IgD-negative memory B cell (primary cell): ENCODE measurements at regions not wholly inside any gene's neighbourhood (a gene's known extent, or its start where the extent isn't known, plus 50 kb on each side); places are given as distances from the start of the nearest gene placed in this dataset.
"Not testable (repeated sequence)": the region's sequence is repeated elsewhere in the genome, so short reads cannot be mapped to it uniquely, and the experiment has no call there.

Experiments used
- H3K27ac Mint-ChIP-seq, 3 donors: one replicate each; pipeline ENCODE4 v1.8.0; 2020 to 2022; ENCODE audit warnings: mild to moderate bottlenecking in 3 of 3, mixed read lengths in 3 of 3, moderate library complexity in 1 of 3
- H3K27me3 Mint-ChIP-seq: one replicate; pipeline ENCODE4 v1.8.0; 2021; ENCODE audit warnings: mixed read lengths
- H3K36me3 Mint-ChIP-seq: one replicate; pipeline ENCODE4 v1.8.0; 2020; ENCODE audit warnings: mild to moderate bottlenecking, mixed read lengths
- H3K4me1 Mint-ChIP-seq, 3 donors: one replicate each; pipeline ENCODE4 v1.8.0; 2020 to 2022; ENCODE audit warnings: mixed read lengths in 3 of 3, mild to moderate bottlenecking in 1 of 3
- H3K4me3 Mint-ChIP-seq, 4 donors: one replicate each; pipeline ENCODE4 v1.8.0; 2020 to 2022; ENCODE audit warnings: mild to moderate bottlenecking in 4 of 4, mixed read lengths in 4 of 4, moderate library complexity in 3 of 4
- H3K9me3 Mint-ChIP-seq, 3 donors: one replicate each; pipeline ENCODE4 v1.8.0; 2020 to 2021; ENCODE audit warnings: mixed read lengths in 3 of 3, mild to moderate bottlenecking in 1 of 3

DNA sequence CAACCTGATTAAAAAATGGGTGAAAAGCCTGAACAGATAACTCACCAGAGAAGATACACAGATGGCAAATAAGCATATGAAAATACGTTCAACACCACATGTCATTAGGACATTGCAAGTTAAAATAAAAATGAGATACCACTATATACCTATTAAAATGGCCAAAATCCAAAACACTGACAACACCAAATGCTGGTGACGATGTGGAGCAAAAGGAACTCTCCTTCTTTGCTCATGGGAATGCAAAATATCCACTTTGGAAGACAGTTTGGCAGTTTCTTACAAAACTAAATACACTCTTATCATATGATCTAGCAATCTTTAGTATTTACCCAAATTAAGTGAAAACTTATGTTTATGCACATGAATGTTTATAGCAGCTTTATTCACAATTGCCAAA is 100.5 kb upstream of the ARID1B start:
- Mint-ChIP-seq H3K4me3 (no peak overlapping the region), H3K4me1 (peaks cover 12 to 21% (median 17%) of the 10 kb centered on the region in 3 donors), H3K27me3 (no peaks in the 10 kb centered on the region), H3K27ac (no peak overlapping the region), H3K9me3 (peaks cover 6 to 15% (median 7%) of the 10 kb centered on the region in 3 donors), H3K36me3 (peaks cover 5% of the 10 kb centered on the region)

DNA sequence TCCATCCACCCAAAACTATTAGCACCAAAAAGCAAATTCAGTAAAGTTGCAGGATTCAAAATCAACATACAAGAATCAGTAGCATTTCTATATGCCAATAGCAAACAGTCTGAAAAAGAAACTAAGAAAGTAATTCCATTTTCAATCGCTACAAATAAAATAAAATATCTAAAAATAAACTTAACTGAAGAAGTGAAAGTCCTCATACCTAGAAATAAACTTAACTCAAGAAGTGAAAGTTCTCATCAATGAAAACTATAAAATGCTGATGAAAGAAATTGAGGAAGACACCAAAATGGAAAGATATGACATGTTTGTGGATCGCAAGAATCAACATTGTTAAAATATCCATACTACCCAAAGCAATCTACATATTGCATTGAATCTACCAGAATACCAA is 103.0 kb upstream of the ARID1B start:
- H3K36me3 Mint-ChIP-seq: peaks cover 5% of the 10 kb centered on the region
- peaks cover 12 to 21% (median 17%) of the 10 kb centered on the region in 3 donors for H3K4me1 Mint-ChIP-seq
- H3K27me3 Mint-ChIP-seq: no peaks in the 10 kb centered on the region
- peak overlapping the region in 2 of 3 donors; percentile 8 to 39 for H3K27ac Mint-ChIP-seq
- peak overlapping the region in 2 of 4 donors; percentile 32 to 58 for H3K4me3 Mint-ChIP-seq
- H3K9me3 Mint-ChIP-seq: peaks cover 6 to 15% (median 7%) of the 10 kb centered on the region in 3 donors

DNA sequence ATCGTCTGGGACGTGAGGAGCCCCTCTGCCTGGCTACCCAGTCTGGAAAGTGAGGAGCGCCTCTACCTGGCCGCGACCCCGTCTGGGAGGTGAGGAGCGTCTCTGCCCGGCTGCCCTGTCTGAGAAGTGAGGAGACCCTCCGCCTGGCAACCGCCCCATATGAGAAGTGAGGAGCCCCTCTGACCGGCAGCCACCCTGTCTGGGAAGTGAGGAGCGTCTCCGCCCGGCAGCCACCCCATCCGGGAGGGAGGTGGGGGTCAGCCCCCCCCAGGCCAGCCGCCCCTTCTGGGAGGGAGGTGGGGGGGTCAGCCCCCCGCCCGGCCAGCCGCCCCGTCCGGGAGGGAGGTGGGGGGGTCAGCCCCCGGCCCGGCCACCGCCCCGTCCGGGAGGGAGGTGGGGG is 107.1 kb upstream of the ARID1B start:
- H3K27me3 Mint-ChIP-seq, H3K9me3 Mint-ChIP-seq, H3K36me3 Mint-ChIP-seq, H3K4me3 Mint-ChIP-seq, H3K27ac Mint-ChIP-seq: not testable (repeated sequence)
- H3K4me1 Mint-ChIP-seq: peaks cover 11 to 17% (median 14%) of the 10 kb centered on the region in 3 donors

DNA sequence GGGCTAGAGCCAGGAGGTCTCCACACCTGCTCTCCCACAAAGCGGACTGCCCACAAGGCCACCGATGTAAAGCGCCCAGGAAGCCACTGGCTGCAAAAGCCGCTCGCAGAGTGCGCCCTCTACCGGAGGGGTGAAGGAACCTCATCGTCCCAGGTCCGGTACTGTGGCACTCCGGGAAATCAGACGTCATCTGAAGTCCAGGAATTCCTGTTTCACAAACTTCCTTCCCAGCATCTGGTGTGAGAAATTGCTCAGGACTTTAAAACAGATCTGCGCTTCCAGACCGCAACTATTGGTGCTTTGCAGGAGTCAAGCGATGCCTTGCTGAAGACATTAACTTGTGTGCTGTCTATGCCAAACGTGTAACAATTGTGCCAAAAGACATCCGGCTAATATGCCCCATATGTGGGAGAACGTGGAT is 115.1 kb upstream of the ARID1B start:
- H3K27me3 Mint-ChIP-seq: peaks cover 4% of the 10 kb centered on the region
- no peak overlapping the region for H3K27ac Mint-ChIP-seq
- peak overlapping the region in 1 of 4 donors; percentile 46 for H3K4me3 Mint-ChIP-seq
- peaks cover 6 to 11% (median 10%) of the 10 kb centered on the region in 3 donors for H3K4me1 Mint-ChIP-seq
- H3K9me3 Mint-ChIP-seq: no peaks in the 10 kb centered on the region
- peaks cover 5% of the 10 kb centered on the region for H3K36me3 Mint-ChIP-seq

DNA sequence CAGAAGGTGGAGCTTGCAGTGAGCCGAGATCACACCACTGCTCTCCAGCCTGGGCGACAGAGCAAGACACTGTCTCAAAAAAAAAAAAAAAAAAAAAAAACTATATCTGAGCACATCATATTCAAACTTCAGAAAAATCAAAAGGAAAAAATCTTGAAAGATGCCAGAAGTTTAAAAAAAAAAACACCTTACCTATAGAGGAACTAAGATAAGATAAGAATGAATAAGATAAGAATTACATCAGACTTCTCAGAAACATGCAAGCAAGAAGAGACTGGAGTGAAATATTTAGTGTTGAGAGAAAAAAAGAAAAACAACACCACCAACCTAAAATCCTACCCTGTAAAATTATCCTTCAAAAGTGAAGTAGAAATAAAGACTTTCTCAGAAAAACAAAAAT is 116.8 kb upstream of the ARID1B start:
- no peaks in the 10 kb centered on the region for H3K9me3 Mint-ChIP-seq
- peaks cover 5% of the 10 kb centered on the region for H3K36me3 Mint-ChIP-seq
- H3K4me1 Mint-ChIP-seq: peaks cover 6 to 11% (median 10%) of the 10 kb centered on the region in 3 donors
- no peak overlapping the region for H3K27ac Mint-ChIP-seq
- H3K27me3 Mint-ChIP-seq: peaks cover 2% of the 10 kb centered on the region
- no peak overlapping the region for H3K4me3 Mint-ChIP-seq

DNA sequence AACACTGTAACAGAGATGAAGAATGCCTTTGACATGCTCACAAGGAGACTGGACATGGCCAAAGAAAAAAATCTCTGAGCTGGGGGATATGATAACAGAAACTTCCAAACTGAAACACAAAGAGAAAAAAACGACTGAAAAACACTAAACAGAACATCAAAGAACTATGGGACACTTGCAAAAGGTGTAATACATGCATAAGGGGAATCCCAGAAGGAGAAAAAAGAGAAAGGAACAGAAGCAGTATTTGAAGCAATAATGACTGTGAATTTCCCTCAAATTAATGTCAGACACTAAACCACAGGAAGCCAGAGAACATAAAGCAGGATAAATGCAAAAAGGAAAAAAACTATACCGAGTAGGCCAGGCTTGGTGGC is 117.4 kb upstream of the ARID1B start:
- no peak overlapping the region for H3K4me3 Mint-ChIP-seq
- peak overlapping the region in 1 of 3 donors; percentile 79 for H3K27ac Mint-ChIP-seq
- H3K27me3 Mint-ChIP-seq: peaks cover 2% of the 10 kb centered on the region
- H3K4me1 Mint-ChIP-seq: peaks cover 6 to 11% (median 10%) of the 10 kb centered on the region in 3 donors
- peaks cover 5% of the 10 kb centered on the region for H3K36me3 Mint-ChIP-seq
- no peaks in the 10 kb centered on the region for H3K9me3 Mint-ChIP-seq

DNA sequence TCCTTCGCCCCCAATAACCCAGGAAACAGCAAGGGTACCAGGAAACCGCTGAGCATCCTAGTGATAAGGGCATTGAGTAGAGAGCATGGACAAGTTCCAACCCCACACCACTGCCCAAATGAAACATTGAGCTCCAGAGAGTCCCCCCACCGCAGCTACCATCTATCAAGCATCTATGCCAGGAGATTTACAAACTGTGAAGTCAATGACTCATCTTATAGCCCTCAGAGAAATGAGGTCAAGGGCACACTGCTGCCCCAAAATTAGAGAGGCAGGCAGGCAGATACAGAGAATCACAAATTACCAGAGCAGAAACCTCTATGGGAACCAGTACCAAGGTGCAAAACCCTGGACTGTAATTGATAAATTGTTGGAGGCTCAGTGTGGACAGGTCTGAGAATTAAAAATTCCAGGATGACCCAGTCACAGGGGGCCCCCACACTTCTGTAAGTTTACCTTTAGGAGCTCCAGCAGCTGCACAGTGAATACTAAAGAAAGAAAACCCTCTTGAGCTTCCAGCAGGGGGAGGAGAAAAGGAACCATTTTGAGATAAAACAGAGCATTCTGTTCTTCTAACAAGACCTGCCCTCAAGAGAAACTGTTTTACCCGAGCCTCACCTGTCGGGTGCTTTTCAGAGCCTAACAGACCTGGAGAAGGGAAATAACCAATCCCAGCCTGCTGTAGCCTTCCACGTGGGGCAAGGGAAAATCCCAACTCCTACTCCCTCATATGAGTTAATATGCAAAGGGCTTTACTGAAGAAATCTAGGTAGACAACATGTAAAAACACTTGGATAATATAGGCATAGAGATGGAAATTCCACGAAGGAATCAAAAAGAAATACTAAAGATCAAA is 118.0 kb upstream of the ARID1B start:
- Mint-ChIP-seq H3K4me1 (peaks cover 6 to 11% (median 10%) of the 10 kb centered on the region in 3 donors), H3K27me3 (peaks cover 2% of the 10 kb centered on the region), H3K36me3 (peaks cover 5% of the 10 kb centered on the region), H3K4me3 (peak overlapping the region in 2 of 4 donors; percentile 39 to 79), H3K9me3 (no peaks in the 10 kb centered on the region), H3K27ac (no peak overlapping the region)

DNA sequence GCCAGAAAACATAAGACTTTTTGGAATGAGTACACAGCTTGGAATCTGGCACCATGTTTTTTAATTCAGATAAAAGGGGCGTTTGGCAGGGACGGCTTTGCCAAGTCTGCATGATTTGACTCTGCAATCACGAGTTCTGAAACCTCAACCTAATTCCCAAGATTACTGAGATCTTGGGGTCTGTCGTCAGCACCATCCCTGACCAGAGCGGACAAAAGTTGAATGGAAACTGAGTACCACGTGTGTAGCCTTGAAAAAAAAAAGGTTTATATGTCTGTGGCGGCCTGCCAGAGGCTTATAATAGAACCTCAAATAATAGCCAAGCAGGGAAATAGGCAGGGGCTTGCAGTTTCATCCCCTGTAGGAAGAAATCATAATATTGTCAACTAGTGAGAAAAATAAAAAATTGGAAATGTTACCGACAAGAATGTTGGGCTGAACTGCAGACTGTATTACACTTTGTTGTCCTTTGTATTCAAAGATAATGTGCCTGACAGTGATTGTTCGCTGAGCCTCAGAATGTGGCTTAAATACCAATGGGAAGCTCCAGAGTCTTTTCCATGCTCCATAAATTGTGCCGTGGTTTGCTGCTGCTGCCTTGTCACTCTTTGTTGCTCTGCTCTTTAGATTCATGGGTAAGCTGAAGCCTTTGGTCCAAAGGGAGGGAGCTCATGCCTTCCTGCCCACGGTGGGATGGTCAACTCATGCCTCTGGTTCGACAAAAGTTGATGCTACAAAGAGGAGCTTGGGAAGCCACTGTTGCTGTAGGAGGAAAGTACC is 118.8 kb upstream of the ARID1B start:
- H3K27ac Mint-ChIP-seq: no peak overlapping the region
- H3K36me3 Mint-ChIP-seq: peaks cover 5% of the 10 kb centered on the region
- no peaks in the 10 kb centered on the region for H3K9me3 Mint-ChIP-seq
- H3K27me3 Mint-ChIP-seq: peaks cover 2% of the 10 kb centered on the region
- peak overlapping the region in 1 of 4 donors; percentile 79 for H3K4me3 Mint-ChIP-seq
- peaks cover 6 to 11% (median 10%) of the 10 kb centered on the region in 3 donors for H3K4me1 Mint-ChIP-seq

DNA sequence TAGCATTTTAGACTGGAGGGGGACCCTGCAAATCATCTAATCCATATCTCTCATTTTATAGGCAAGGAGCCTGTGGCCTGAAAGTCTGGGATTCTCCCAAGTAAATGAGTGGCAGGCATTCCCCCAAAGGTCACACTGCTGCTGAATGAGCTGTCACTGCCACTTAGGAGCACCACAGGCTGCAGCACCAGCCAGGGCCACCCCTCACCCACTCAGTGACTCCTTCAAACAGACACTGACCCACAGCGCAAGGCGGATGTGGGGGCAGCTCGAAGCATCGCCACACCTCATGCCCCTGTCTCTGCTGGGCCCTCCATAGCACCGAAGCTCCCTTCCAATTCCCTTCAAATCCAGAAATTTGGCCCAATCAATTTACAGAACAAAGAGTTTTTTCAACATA is 119.9 kb upstream of the ARID1B start:
- no peak overlapping the region for H3K27ac Mint-ChIP-seq
- no peaks in the 10 kb centered on the region for H3K9me3 Mint-ChIP-seq
- H3K4me3 Mint-ChIP-seq: no peak overlapping the region

DNA sequence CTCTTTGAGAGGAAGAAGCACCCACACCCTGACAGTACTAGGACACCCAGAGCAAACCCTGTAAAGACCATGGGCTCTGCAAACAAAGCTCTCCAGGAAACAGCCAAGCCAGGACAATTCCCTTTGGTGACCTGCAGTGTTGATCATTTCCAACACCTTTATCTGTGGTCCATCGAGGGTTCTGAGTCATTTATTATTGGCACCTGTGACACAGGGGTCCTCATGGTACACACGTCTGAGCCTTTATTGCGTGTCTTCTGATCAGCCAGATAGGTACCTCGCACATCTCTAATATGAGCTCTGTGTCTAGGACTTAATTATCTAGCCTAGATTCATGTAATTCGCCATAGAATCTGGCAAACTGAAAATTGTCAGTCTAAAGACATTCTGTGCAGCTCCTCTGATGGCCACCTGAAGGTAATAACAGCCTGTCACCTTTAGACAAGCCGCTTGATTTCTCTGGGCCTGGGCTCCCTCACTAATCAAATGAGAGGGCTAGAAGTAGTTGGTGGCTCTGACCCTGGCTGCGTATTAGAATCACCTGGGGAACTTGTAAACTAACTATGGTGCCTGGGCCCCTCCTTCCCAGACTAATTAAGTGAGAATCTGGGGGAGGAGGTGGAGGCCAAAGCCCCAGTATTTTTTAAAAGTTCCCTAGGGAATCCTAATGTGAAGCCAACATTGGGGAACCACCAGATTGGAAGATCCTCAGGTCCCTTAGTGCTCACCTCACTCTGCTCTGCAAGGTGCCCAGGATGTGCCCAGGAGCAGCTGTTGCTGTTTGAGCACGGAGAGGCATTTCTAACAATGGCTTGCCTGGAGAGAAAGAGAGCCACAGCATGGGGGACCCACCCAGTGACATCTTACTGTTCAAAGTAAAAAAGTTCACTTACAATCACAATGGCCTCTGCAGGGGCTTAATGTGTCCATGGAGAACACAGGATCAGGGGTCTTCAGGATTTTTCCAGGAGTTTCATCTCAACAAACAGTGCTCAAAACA is 122.0 kb upstream of the ARID1B start:
- H3K4me3 Mint-ChIP-seq: no peak overlapping the region
- no peaks in the 10 kb centered on the region for H3K9me3 Mint-ChIP-seq
- no peak overlapping the region for H3K27ac Mint-ChIP-seq
- peaks cover 3% of the 10 kb centered on the region for H3K36me3 Mint-ChIP-seq
- peaks cover 4 to 11% (median 10%) of the 10 kb centered on the region in 3 donors for H3K4me1 Mint-ChIP-seq
- H3K27me3 Mint-ChIP-seq: peaks cover 2% of the 10 kb centered on the region

More for the DNA sequence above, 119.9 kb upstream of the ARID1B start:
- Mint-ChIP-seq H3K4me1 (peaks cover 6 to 11% (median 10%) of the 10 kb centered on the region in 3 donors), H3K36me3 (peaks cover 5% of the 10 kb centered on the region), H3K27me3 (peaks cover 2% of the 10 kb centered on the region)

DNA sequence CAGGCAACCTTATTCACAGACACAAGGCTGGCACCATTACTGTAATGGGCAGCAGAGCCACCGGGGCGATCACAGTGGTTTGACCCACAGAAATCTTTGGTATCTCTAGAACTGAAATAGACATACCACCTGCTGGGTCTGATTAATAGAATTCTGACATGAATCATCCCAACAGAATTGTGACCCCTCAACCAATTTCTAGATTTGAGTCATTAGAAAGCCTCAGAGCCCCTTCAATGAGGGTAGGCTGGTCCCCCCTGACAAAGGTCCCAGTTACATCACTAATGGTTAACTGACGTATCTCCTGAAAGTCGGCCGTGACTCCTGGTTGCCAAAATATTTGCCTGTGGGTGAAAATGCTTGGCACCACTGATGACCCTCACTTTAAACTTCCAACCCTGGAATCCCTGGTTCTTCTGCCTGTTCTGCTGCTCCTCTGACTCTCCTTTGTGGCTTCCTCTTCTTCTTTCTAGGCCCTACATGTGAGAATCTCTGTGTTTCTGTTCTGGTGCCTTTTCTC is 124.9 kb upstream of the ARID1B start:
- no peak overlapping the region for H3K27ac Mint-ChIP-seq
- H3K27me3 Mint-ChIP-seq: no peaks in the 10 kb centered on the region
- H3K4me1 Mint-ChIP-seq: peaks cover 6 to 9% (median 8%) of the 10 kb centered on the region in 3 donors
- no peaks in the 10 kb centered on the region for H3K36me3 Mint-ChIP-seq
- no peak overlapping the region for H3K4me3 Mint-ChIP-seq
- no peaks in the 10 kb centered on the region for H3K9me3 Mint-ChIP-seq

DNA sequence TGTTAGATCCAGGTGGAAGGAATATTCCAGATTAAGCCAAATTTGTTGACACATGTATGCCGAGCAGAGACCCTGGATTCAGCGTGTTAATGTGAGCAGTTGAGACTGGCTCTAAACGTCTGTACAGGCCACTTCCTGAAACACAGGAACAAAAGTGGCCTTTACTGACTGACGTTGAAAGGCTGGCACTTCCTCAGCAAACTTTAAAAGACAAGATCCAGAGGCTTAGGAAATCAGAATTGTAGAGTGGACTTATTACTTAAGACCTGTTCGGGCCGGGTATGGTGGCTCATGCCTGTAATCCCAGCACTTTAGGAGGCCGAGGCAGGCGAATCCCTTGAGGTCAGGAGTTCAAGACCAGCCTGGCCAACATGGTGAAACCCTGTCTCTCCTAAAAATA is 125.7 kb upstream of the ARID1B start:
- Mint-ChIP-seq H3K27ac (no peak overlapping the region), H3K36me3 (no peaks in the 10 kb centered on the region), H3K9me3 (no peaks in the 10 kb centered on the region), H3K4me1 (peaks cover 9 to 13% (median 11%) of the 10 kb centered on the region in 3 donors), H3K27me3 (no peaks in the 10 kb centered on the region), H3K4me3 (no peak overlapping the region)

DNA sequence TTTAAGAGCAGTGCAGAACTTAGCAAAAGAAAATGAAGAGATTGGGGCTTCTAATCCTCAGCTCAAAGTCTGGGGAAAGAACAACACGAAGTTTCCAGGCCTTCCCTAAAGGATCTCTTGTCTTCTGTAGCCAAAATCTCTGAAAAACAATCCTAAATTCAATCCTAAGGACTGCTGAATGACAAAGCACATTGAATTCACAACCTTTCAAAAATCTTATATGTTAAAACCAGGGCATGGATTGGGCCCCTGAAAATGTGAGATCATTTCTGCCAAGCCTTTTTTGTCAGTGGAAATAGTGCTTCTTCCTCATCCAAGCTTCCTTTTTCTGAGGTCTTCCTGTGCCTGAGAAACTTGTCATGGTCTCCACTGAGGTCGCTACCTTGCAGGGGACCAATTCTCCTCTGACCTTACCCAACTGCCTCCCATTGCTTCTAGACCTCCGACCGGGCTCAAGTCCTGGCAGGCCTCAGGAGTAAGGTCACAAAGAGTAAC is 126.2 kb upstream of the ARID1B start:
- Mint-ChIP-seq H3K27me3 (no peaks in the 10 kb centered on the region), H3K36me3 (no peaks in the 10 kb centered on the region), H3K9me3 (no peaks in the 10 kb centered on the region), H3K4me1 (peaks cover 11 to 13% (median 11%) of the 10 kb centered on the region in 3 donors), H3K27ac (no peak overlapping the region), H3K4me3 (no peak overlapping the region)

DNA sequence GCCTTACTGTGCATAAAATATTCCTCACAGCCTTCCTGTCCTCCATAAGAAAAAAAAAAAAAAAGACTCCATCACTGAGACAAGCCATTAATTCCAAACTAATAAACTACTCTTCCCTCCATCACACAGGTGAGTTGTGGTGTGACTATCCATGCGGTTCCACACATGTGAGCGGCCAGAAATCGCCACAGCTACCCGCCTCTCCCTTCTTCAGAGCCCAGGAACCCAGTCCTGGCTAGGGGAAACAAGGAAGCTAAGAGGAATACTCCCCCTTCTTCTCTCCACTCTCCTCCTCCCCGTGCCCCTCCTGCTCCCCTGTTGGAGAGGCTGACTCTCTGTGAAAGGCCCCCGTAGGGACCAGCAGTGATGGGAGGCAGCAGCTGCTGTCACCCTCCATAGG is 128.6 kb upstream of the ARID1B start:
- Mint-ChIP-seq H3K27ac (no peak overlapping the region), H3K4me1 (peaks cover 11 to 15% (median 11%) of the 10 kb centered on the region in 3 donors), H3K4me3 (peak overlapping the region in 1 of 4 donors; percentile 41), H3K9me3 (no peaks in the 10 kb centered on the region), H3K27me3 (no peaks in the 10 kb centered on the region), H3K36me3 (peaks cover 3% of the 10 kb centered on the region)
